H1 (cell line): ENCODE measurements at regions not wholly inside any gene's neighbourhood (a gene's known extent, or its start where the extent isn't known, plus 50 kb on each side); places are given as distances from the start of the nearest gene placed in this dataset.

Experiments
- CBX8 ChIP-seq: fragments of 300-800, 300-1000 bp; sonication (generic); IDR thresholded peaks from 2 replicates; pipeline ENCODE4 v1.7.1; 2016; ENCODE audit warnings: low read depth, low read length, borderline replicate concordance
- CEBPB ChIP-seq: IDR thresholded peaks from 2 replicates; pipeline ENCODE4 v1.6.1; 2012; ENCODE audit warnings: low read depth, low read length
- CHD2 ChIP-seq: IDR thresholded peaks from 2 replicates; pipeline ENCODE4 v1.6.1; 2012; ENCODE audit warnings: low read length, improper control_type of control experiment
- POU5F1 ChIP-seq: IDR thresholded peaks from 2 replicates; pipeline ENCODE4 v1.6.1; 2011; ENCODE audit warnings: low read depth, mild to moderate bottlenecking, low read length, moderate library complexity
- SAP30 ChIP-seq: fragments of 300-600 bp; sonication (generic); IDR thresholded peaks from 2 replicates; pipeline ENCODE4 v1.7.1; 2012; ENCODE audit warnings: low read length, moderate library complexity, mild to moderate bottlenecking, inconsistent platforms; ENCODE audit not compliant: insufficient read depth, insufficient replicate concordance
- SIN3A ChIP-seq, 2 experiments: IDR thresholded peaks in 1 of 2; conservative IDR thresholded peaks in 1 of 2; 2 replicates each; pipeline ENCODE4 v1.6.1; 2011 to 2012; ENCODE audit warnings: low read length in 2 of 2, improper control_type of control experiment in 1 of 2, low read depth in 1 of 2, mild to moderate bottlenecking in 1 of 2
- TAF7 ChIP-seq: optimal IDR thresholded peaks from 2 replicates; pipeline ENCODE3; 2011; ENCODE audit warnings: low read depth, mild to moderate bottlenecking, inconsistent platforms, low read length, moderate library complexity, borderline replicate concordance
- USF2 ChIP-seq: IDR thresholded peaks from 2 replicates; pipeline ENCODE4 v1.6.1; 2011; ENCODE audit warnings: low read length, improper control_type of control experiment

- TF ChIP-seq USF2: no peak
- peak; percentile 98 for TF ChIP-seq POU5F1
- no peak for TF ChIP-seq SAP30
- TF ChIP-seq CHD2: no peak
- peak; percentile 66 for TF ChIP-seq CEBPB
- TF ChIP-seq TAF7: no peak
- TF ChIP-seq CBX8: no peak
- TF ChIP-seq SIN3A (conservative IDR thresholded peaks at IDR 0.05 in 1 of 2, IDR thresholded peaks at IDR 0.05 in 1 of 2; ENCODE audit: low read depth in 1 of 2, low read length in 2 of 2): 0 out of 4 replicates have a peak, but pooled peaks have one; percentile 37 to 53
These were observed 629.0 kb upstream of the CDH8 start (continued) for GRCh38 chr16:62665269-62665668.
